ENCODE measurements at regions not wholly inside any gene's neighbourhood (a gene's known extent, or its start where the extent isn't known, plus 50 kb on each side); places are given as distances from the start of the nearest gene placed in this dataset.

- DNase-seq (ENCODE audit: low spot score): no peak
These were observed 155.4 kb downstream of the PRDM6 start for GRCh38 chr5:123244458-123244857.

All from ureter (tissue), 1 donor.